PC-9 (cell line): ENCODE measurements at regions not wholly inside any gene's neighbourhood (a gene's known extent, or its start where the extent isn't known, plus 50 kb on each side); places are given as distances from the start of the nearest gene placed in this dataset.

Experiments
- EZH2 ChIP-seq: fragments of 200-600 bp; sonication (generic); IDR thresholded peaks from 2 replicates; pipeline ENCODE4 v1.8.0; 2017; ENCODE audit warnings: antibody characterized with exemption, low read depth
- TF ChIP-seq, protein P1 (sequence below): fragments of 200-600 bp; sonication (generic); conservative IDR thresholded peaks from 2 replicates; pipeline ENCODE4 v1.6.1; 2017; ENCODE audit warnings: mixed run types, antibody characterized with exemption, mild to moderate bottlenecking, moderate library complexity

DNA sequence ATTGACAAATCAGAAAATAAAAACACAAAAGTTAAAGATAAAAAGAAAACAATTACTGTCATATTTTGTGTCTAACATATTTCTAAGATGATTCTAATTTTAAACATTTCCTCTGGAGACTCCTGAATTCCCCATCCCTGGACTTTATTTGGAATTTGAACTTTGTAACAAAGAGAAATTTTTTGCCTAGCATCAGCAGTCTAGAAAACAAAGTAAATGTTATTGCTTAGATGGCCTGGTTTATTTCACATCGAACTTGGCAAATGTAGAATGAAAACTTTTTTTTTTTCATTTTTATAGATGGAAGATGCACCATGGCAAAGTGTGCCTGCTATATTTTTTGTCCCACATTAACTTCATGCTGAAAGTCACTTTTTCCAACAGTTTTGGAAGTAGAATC, 159.1 kb downstream of the TBX18 start:
- TF ChIP-seq, protein P1, sequence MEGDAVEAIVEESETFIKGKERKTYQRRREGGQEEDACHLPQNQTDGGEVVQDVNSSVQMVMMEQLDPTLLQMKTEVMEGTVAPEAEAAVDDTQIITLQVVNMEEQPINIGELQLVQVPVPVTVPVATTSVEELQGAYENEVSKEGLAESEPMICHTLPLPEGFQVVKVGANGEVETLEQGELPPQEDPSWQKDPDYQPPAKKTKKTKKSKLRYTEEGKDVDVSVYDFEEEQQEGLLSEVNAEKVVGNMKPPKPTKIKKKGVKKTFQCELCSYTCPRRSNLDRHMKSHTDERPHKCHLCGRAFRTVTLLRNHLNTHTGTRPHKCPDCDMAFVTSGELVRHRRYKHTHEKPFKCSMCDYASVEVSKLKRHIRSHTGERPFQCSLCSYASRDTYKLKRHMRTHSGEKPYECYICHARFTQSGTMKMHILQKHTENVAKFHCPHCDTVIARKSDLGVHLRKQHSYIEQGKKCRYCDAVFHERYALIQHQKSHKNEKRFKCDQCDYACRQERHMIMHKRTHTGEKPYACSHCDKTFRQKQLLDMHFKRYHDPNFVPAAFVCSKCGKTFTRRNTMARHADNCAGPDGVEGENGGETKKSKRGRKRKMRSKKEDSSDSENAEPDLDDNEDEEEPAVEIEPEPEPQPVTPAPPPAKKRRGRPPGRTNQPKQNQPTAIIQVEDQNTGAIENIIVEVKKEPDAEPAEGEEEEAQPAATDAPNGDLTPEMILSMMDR, result no peak
- no peak for TF ChIP-seq EZH2
